Stimulated activated CD8-positive, alpha-beta memory T cell treated with anti-CD3 and anti-CD28 coated beads, Interleukin-4, amount 100 ng/mL, for 48 hours (primary cell): ENCODE measurements at regions not wholly inside any gene's neighbourhood (a gene's known extent, or its start where the extent isn't known, plus 50 kb on each side); places are given as distances from the start of the nearest gene placed in this dataset.
"Not testable (repeated sequence)": the region's sequence is repeated elsewhere in the genome, so short reads cannot be mapped to it uniquely, and the experiment has no call there.

ENCODE experiments used
- DNase-seq: peaks from one replicate; pipeline ENCODE4 v3.0.0-alpha.2; 2020

DNA sequence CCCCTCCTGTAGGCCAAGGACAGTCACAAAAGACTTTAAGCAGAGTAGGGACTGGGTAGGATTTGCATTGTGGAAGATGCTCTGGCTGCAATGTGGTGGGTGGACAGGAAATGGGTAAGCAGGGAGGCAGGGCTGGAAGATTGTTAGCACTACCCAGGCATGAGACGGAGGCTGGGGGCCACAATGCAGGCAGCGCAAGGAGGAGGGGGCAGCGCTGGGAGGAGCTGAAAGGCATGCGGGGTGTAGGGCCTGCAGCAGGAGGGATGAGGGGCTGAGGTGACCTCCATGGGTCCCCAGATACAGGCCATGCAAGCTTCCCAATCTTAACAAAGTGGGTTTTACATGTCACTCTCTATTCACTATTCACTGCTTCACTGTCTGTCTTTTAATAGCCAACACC lies 213.1 kb downstream of the CXCL12 start:
- no peak for DNase-seq

DNA sequence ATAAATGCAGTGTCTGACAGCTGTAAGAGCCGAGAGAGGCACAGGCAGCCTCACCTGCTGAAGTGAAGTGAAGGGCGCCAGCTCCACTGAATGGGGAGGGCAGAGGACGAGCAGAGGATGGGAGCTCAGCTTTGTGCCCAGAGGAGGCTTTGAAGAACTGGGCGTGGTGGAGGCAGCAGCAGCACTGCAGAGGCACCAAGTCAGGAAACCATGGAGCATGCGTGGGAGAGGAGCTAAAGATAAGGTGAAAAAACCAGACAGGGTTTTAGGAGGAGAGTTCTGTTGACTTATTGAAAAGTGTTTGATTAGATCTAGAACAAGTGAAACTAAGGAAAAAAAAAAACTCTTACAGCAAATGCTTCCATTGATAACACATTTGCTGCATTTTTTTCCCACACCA lies 216.4 kb downstream of the CXCL12 start:
- no peak for DNase-seq

DNA sequence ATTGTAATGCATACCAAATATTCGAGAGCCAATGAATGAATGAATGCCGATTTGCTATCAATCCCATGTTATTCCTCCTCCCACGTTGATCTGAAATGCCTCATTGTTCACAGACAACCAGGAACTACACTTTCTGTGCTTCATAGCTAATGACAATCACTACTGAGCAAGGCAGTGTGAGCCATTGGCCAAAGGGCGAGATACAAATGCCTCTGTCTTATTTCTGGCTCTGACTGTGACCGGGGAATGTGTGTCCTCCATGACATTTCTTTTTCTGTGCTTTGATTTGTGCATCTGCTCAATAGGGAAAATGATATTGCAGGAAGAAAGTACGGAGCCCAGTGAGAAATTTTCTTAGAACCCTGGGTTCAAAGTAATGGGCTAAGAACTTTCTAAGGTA lies 217.1 kb downstream of the CXCL12 start:
- DNase-seq: no peak

DNA sequence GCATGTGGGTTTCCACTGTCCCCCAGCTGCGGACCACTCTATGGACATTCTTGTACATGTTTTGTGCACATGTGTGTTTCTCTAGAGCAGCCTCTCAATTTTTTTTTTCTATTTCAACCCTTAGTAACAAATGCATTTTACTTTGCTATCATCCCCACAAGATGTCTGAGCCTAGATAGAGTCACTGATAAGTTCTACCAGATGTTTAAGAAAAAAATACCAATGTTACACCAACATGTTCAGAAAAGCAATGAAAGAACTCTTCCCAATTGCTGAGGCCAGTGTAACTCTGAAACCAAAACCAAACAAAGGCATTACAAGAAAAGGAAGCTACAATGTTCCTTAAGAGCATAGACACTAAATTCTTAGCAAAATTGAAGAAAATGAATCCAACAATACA lies 218.5 kb downstream of the CXCL12 start:
- DNase-seq: no peak

DNA sequence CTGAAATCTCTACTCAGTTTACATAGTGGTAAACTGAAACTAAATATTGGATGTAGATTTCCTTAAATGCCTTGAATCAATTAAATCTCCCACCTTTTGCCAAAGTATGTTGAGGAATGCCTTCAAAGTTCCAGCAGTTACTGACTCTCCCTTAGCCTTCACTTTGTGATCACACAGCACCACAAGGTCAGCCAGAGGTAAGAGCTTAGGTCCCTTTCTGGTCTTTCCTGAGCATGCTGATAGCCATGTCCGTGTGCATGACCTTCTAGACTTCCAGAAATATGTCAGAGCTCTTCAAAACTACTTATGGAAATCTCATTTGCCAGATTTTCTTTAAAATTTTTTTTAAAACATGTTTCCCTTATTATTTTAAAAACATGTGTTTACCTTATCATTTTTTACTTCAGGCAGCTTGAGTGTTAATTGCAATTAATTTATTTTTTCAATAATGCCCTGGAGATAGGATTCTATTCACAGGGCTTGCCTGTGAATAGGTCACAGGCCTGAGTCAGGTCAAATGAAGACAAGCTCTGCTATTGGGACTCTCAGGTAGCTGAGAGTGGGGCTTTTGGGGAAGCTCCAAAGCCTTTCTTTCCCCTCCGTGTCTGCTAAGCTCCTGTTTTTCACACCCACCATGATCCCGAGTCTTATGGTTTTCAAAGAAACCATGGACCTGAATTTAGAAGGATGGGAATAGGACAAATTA lies 220.5 kb downstream of the CXCL12 start:
- DNase-seq: no peak

DNA sequence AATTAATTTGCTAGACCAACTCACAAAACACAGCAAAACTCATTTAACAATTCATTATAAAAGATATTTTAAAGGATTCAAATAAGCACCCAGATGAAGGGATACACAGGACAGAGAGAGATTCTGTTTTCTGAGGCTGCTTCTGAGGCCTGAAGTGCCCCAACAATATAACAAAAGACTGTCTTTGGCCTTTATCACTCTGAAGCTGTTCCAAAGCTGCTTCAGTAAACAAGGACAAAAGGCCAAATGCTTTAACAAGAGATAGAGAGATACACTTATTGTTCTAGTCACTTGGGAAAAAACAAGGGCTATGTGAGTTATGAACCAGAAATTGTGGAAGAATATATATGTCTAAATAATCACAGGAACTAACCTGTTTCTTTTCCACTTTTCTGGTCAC lies 223.7 kb downstream of the CXCL12 start:
- no peak for DNase-seq

DNA sequence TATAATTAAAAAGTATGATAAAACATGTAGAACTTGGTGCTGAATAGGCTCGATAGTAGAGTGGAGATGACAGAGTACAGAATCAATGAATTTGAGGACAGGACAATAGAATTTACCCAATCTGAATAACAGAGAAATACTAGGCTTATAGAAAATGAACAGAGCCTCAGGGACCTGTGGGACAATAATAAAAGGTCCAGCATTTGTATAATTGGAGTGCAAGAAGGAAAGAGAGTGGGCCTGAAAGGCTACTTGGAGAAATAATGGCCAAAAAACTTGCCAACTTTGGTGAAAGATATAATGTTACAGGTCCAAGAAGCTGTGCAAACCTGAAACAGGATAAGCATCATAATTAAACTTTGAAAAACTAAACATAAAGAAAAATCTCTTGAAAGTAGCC lies 227.3 kb downstream of the CXCL12 start:
- DNase-seq: no peak

DNA sequence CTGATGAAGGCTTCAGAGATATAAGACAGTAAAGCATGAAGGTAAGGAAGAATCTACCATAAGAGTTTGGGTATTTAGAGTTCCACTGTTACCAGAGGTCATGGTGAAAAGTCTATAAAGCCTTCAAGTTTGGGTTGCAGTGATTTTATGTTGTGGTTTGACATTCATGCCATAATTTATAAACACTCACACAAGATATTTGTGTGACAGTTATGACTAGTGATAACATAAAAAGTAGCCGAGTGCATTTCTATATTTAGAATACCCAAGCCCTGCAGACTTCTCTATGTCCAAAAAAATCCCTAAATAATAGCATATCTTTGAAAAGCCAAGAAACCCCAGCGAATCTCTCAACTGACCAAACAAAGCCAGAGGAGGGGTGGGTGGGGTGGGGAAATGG lies 229.9 kb downstream of the CXCL12 start:
- DNase-seq: no peak

DNA sequence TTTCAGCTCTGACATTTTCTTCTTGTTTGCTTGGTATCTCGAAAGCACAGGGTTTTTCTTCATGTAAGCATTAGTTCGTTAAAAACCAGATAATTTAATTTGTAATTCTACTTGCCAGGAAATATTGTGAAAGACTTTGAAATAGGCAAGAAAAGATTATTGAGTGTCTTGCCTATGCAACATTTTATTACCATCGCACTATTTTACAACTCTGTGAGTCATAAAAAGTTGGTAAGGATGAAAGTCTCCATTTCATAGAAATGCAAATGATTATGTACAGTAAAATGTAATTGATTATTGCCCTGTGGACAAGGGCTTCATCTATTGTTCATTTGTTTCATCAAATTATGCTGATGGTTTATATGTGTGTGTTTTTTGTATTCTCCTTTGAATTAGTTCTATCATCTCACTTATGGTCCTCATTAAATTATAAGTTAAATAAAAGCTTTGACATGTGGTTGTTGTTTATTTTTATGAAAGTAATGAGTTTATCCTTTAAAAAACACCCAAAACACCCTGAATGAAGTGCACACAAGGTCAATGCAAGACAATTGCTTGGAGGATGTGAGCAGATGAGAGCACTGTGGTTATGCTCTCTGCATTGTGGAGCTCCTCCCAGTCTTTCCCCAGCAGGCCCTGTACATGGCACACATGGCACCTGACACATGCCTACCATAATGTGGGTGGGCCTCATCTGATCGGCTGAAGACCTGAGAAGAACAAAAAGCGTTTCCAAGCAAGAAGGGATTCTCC lies 230.8 kb downstream of the CXCL12 start:
- no peak for DNase-seq

DNA sequence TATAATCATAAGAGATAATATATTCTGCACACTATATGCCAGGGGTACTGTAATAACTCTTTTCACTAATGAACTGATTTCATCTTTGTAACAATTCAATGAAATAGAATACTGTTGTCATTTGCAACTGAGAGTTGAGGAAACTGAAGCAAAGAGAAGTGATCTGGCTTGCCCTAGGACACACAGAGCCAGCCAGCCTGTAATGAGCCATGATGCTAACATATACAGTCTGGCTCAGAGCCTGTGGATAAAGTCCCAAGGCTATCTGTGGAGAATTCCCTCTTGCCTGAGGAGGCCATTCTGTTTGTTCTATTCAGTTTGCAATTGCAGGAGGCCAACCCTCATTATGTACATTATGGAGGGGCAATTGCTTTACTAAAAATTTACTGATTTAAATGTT lies 241.3 kb downstream of the CXCL12 start:
- DNase-seq: no peak

DNA sequence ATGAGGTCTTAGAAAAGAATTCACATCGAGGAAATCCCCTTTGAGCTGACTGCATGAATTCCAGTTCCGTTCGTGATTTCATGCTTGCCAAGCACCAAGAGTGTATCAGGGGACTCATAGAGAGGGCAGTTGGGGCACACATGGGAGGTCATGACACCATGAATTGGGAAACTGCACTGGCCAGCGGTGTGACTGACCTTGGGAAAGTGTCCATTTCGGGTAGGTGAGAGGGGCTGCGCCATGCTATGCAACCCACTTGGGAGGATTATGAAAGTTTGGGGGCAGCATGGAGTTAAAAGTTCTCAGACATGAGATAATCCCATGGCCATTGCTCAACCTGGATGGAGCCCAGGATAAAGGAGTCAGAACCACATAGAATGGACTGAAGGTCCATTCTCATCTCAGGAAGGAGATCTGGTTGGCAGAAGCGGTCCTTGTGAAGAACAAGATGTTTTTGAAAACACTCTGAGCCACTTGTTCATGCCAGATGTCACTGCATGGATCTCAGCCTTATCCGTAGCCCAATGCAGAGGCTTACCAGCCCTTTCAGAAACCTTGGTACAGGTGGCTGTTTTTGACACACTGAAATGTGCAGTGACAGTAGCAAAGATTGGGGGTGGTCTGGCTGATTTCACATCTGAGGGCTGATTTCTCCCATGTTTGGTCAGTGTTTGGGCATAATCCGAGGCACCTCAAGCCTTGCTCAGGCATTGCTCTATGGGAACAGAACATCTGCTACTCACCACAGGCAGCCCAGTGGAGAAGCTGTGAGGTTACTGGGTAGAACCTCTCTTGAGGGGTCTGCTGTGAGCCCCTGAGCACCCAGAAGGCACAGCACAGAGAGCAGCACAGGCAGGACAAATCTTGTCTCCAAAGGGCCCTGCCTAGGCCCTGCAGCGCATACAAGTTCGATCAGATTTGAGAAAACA lies 252.3 kb downstream of the CXCL12 start:
- DNase-seq: no peak

DNA sequence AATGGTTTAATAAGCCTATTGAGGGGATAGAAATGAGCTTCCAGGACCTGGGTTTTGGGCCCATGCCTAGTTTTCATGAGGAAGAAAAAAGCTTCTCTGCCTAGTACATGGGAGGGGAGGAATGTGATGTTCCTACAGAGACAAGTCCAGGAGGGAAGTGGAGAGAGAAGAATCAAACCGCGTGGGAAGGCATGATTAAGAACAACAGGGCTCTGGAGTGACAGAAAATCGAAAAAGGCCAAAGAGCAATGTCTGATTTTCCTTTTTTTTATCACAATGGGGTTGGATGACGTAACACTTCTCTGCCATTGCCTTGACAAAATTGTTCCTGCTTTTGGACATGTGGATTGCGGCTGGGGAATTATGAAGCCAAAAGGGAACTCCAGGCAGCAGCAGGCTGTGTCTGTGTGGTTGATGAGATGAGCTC lies 258.6 kb downstream of the CXCL12 start:
- no peak for DNase-seq

DNA sequence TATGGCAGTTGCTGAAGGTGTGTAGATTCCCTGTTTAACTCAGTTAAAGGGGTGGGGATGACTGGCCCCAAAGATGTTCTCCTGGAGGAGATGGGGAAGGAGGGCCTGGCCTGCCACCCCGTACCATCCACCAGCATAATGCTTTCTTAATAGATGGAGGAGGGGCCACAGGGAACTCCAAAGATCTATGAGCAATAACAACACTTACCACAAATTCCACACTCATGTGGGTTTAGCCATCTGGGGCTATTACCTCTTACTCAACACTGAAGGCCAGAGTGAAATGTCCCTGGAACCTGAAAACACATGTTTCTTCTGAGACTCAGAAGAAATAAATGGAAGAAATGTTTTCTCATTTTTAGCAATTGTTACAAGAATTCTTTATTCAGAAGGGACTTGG lies 259.0 kb downstream of the CXCL12 start:
- DNase-seq: no peak

DNA sequence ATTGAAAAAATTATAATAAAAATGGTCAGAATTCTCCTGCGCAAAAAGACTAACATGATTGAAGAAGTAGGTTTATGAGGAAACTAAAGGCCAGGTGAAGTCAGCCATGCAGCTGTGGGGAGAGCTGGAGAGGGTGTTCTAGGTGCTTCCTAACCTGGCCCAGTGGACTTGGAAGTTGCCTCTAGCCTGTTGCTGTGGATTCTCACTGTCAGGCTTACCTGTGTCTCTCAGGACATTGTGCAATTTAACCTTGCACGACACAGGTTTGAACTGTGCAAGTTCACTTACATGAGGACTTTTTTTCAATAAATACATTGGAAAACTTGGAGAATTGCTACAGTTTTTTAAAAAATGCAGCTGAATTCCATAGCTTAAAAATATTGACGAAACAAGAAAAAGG lies 266.4 kb downstream of the CXCL12 start:
- DNase-seq: no peak

DNA sequence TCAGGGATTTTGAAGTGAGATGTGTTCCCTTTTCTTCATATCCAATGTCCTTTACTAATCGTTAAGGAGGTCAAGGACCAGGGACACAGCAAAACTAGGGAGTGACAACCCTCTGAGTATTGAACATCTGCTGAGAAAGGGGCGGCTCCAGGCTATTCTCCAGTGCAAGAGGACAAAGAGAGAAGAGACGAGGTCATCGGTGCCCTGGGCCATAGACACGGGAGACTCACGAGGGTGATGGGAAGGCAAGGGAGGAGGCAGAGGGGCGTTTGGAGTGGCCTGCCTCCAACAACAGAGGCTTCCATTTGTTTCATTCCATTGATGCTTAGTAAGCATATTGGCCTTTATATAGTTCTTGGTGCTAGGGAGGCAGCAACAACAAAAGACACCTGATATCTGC lies 268.4 kb downstream of the CXCL12 start:
- DNase-seq: no peak

DNA sequence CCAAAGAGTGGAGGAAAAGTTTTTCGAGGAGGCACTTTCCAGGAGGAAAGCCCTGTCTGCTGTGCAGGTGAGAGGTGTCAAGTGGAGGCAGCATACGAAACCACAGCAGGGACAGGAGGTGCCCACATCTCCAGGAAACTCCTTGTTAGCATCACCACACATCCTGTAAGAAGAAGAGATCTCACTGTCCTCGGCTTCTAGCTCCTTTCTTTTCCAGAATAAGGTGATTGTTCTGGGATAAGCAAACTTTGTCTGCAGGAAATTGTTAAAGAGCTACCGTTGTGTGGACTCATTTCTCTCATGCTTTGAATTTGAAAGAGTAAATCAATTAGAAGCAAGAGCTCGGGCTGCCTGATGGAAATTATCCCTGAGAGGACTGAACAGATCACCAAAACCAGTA lies 269.4 kb downstream of the CXCL12 start:
- DNase-seq: no peak

DNA sequence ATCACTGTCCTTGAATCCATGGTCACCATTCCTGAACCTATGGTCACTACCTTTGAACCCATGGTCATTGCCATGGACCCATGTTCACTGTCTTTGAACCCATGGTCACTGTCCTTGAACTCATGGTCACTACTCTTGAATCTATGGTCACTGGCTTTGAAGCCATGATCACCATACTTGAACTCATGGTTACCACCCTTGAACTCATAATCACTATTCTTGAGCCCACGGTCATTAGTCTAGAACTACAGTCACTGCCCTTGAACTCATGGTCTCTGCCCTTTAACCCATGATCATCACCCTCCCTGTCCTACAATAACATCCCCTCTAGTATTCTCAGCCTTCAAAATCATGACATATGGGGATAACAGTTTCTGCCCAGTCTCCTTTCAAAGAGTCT lies 270.5 kb downstream of the CXCL12 start:
- DNase-seq: no peak

DNA sequence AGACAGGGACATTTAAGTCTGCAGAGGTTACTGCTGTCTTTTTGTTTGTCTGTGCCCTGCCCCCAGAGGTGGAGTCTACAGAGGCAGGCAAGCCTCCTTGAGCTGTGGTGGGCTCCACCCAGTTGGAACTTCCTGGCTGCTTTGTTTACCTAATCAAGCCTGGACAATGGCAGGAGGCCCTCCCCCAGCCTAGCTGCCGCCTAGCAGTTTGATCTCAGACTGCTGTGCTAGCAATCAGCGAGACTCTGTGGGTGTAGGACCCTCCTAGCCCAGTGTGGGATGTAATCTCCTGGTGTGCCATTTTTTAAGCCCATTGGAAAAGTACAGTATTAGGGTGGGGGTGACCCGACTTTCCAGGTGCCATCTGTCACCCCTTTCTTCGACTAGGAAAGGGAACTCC lies 272.6 kb downstream of the CXCL12 start:
- DNase-seq: not testable (repeated sequence)

DNA sequence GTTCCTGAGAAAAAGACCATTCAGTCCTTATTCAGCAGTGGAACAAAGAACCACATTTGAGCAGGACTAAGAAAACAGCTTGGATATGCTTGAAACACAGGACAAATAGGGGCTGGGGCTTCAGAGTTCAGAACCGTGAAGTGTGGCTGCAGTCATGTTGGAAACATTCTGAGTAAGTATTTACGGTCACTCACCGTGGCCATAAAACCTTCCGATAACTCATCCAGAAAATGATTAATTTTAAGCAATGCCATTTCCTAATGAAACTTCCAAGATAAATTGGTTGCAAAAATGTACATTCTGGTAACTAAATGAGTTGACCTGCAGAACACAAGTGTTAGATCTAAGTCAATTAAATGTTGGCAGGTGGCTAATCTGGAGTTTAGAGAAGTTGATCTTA lies 279.2 kb downstream of the CXCL12 start:
- DNase-seq: no peak

DNA sequence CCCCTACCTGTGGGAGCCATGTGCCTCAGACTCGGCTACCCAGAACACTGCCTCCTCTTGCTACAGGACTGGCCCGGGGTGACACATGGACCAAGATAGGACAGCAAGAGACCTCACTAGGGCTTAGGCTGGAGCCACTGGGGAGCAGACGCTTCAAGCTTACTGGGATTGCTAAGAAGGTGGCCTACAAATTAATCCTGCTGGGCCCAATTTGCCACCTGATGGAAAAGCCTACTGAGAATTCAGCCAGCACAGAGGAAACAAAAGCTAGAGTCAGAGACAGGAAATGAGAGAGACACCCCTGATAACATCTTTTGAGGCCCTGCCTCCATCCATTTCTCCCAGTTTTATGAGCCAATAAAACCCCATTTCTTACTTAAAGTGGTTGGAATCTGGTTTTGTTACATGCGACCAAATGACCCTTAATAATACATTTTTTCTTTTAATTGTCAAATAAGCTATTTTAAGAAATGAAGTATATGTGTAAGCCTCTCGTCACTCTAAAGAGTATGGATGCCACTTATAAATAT lies 282.1 kb downstream of the CXCL12 start:
- DNase-seq: no peak

DNA sequence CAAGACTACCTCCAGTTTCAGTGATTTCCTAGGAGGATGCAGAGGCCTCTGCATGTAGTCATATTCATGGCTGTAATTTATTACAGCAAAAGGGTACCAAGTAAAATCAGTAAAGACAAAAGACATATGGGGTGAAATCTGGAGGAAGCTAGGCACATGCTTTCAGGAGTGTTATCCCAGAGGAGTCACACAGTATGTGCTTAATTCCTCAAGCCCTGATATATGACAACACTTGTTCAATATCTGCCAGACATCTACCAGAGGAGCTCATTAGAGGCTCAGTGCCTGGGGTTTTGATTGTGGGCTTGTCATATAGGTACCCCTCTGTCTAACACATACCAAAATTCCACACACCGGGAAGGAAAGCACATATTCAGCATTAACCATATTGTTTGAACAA lies 283.8 kb downstream of the CXCL12 start:
- no peak for DNase-seq

DNA sequence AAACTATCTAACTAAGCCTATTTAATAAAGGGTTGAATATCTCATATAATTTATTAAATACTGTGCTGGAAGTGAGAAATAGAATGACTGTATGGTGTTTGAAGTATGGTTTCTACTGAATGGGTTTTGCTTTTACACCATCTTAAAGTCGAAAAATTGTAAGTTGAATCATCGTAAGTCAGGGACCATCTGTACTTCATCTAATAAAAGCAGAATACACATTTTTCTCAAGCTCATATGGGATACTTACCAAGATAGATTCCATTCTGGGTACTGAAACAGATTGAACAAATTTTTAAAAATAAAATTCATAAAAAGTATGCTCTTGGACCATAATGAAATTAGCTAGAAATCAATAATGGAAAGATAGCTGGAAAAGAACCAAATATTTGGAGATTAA lies 285.4 kb downstream of the CXCL12 start:
- DNase-seq: no peak

DNA sequence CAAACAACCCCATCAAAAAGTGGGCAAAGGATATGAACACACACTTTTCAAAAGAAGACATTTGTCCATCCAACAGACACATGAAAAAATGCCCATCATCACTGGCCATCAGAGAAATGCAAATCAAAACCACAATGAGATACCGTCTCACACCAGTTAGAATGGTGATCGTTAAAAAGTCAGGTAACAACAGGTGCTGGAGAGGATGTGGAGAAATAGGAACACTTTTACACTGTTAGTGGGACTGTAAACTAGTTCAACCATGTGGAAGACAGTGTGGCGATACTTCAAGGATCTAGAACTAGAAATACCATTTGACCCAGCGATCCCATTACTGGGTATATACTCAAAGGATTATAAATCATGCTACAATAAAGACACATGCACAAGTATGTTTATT lies 288.7 kb downstream of the CXCL12 start:
- not testable (repeated sequence) for DNase-seq
